ENCODE measurements at regions not wholly inside any gene's neighbourhood (a gene's known extent, or its start where the extent isn't known, plus 50 kb on each side); places are given as distances from the start of the nearest gene placed in this dataset.

GRCh38 chr13:53340505-53341143, 312.0 kb downstream of the OLFM4 start:
- peaks cover 0 to 8% (median 0%) of the 10 kb centered on the region in 5 donors for H3K27me3 Mint-ChIP-seq
- no peak overlapping the region for H3K4me3 Mint-ChIP-seq
- peaks cover 0 to 16% (median 4%) of the 10 kb centered on the region in 11 donors for H3K9me3 Mint-ChIP-seq
- Histone ChIP-seq H3K4me1 (ENCODE audit: control insufficient read depth in 2 of 2, insufficient read depth in 2 of 2, low read length in 2 of 2) (no peaks in the 10 kb centered on the region), H3K27me3 (ENCODE audit: control insufficient read depth in 2 of 2, insufficient read depth in 2 of 2, low read length in 2 of 2) (no peaks in the 10 kb centered on the region), H3K9me3 (ENCODE audit: control insufficient read depth in 2 of 3, low read length in 3 of 3) (no peaks in the 10 kb centered on the region), H3K27ac (ENCODE audit: low read depth, low read length) (no peak overlapping the region), H3K36me3 (ENCODE audit: control insufficient read depth in 2 of 3, insufficient read depth in 3 of 3, low read length in 3 of 3) (no peaks in the 10 kb centered on the region), H3K4me3 (ENCODE audit: low read length) (no peak overlapping the region)
- DNase-seq: no peak
- H3K4me1 Mint-ChIP-seq: no peaks in the 10 kb centered on the region
- ChIA-PET CTCF (no interaction called here), POLR2A (no interaction called here)
- peaks cover 0 to 4% (median 0%) of the 10 kb centered on the region in 5 donors for H3K36me3 Mint-ChIP-seq
- intact Hi-C loops (cut with micrococcal nuclease): no loop called here
- ATAC-seq: no peak
- no peak overlapping the region for H3K27ac Mint-ChIP-seq

GRCh38 chr13:53341144-53341510, 312.5 kb downstream of the OLFM4 start:
- Histone ChIP-seq H3K4me3 (ENCODE audit: low read length) (no peak overlapping the region), H3K27me3 (ENCODE audit: control insufficient read depth in 2 of 2, insufficient read depth in 2 of 2, low read length in 2 of 2) (no peaks in the 10 kb centered on the region), H3K9me3 (ENCODE audit: control insufficient read depth in 2 of 3, low read length in 3 of 3) (no peaks in the 10 kb centered on the region), H3K27ac (ENCODE audit: low read depth, low read length) (no peak overlapping the region), H3K36me3 (ENCODE audit: control insufficient read depth in 2 of 3, insufficient read depth in 3 of 3, low read length in 3 of 3) (no peaks in the 10 kb centered on the region), H3K4me1 (ENCODE audit: control insufficient read depth in 2 of 2, insufficient read depth in 2 of 2, low read length in 2 of 2) (no peaks in the 10 kb centered on the region)
- Mint-ChIP-seq H3K27me3 (peaks cover 0 to 8% (median 0%) of the 10 kb centered on the region in 5 donors), H3K4me3 (no peak overlapping the region), H3K4me1 (no peaks in the 10 kb centered on the region), H3K36me3 (peaks cover 0 to 4% (median 0%) of the 10 kb centered on the region in 5 donors), H3K9me3 (peaks cover 0 to 13% (median 4%) of the 10 kb centered on the region in 11 donors), H3K27ac (no peak overlapping the region)
- ATAC-seq (no peak), DNase-seq (no peak)
- intact Hi-C loops (cut with micrococcal nuclease): no loop called here
- POLR2A ChIA-PET: no interaction called here
- CTCF ChIA-PET: no interaction called here

GRCh38 chr13:53342623-53343360, 314.2 kb downstream of the OLFM4 start:
- Mint-ChIP-seq H3K27me3 (peaks cover 0 to 8% (median 0%) of the 10 kb centered on the region in 5 donors), H3K9me3 (peaks cover 0 to 24% (median 5%) of the 10 kb centered on the region in 11 donors), H3K4me3 (no peak overlapping the region), H3K4me1 (no peaks in the 10 kb centered on the region), H3K27ac (no peak overlapping the region), H3K36me3 (peaks cover 0 to 4% (median 0%) of the 10 kb centered on the region in 5 donors)
- intact Hi-C loops (cut with micrococcal nuclease): no loop called here
- no peak for DNase-seq
- Histone ChIP-seq H3K27me3 (ENCODE audit: control insufficient read depth in 2 of 2, insufficient read depth in 2 of 2, low read length in 2 of 2) (no peaks in the 10 kb centered on the region), H3K27ac (ENCODE audit: low read depth, low read length) (no peak overlapping the region), H3K4me1 (ENCODE audit: control insufficient read depth in 2 of 2, insufficient read depth in 2 of 2, low read length in 2 of 2) (no peaks in the 10 kb centered on the region), H3K36me3 (ENCODE audit: control insufficient read depth in 2 of 3, insufficient read depth in 3 of 3, low read length in 3 of 3) (no peaks in the 10 kb centered on the region), H3K4me3 (ENCODE audit: low read length) (no peak overlapping the region), H3K9me3 (ENCODE audit: control insufficient read depth in 2 of 3, low read length in 3 of 3) (no peaks in the 10 kb centered on the region)
- ATAC-seq: no peak
- CTCF ChIA-PET: no interaction called here
- POLR2A ChIA-PET: no interaction called here

- Histone ChIP-seq H3K27ac (ENCODE audit: low read depth, low read length) (no peak overlapping the region), H3K27me3 (ENCODE audit: control insufficient read depth in 2 of 2, insufficient read depth in 2 of 2, low read length in 2 of 2) (no peaks in the 10 kb centered on the region), H3K9me3 (ENCODE audit: control insufficient read depth in 2 of 3, low read length in 3 of 3) (no peaks in the 10 kb centered on the region), H3K36me3 (ENCODE audit: control insufficient read depth in 2 of 3, insufficient read depth in 3 of 3, low read length in 3 of 3) (no peaks in the 10 kb centered on the region), H3K4me1 (ENCODE audit: control insufficient read depth in 2 of 2, insufficient read depth in 2 of 2, low read length in 2 of 2) (no peaks in the 10 kb centered on the region), H3K4me3 (ENCODE audit: low read length) (no peak overlapping the region)
- peaks cover 0 to 8% (median 0%) of the 10 kb centered on the region in 5 donors for H3K27me3 Mint-ChIP-seq
- no peak for DNase-seq
- no peak overlapping the region for H3K27ac Mint-ChIP-seq
- POLR2A ChIA-PET: no interaction called here
- H3K4me1 Mint-ChIP-seq: no peaks in the 10 kb centered on the region
- peaks cover 0 to 4% (median 0%) of the 10 kb centered on the region in 5 donors for H3K36me3 Mint-ChIP-seq
- ATAC-seq: no peak
- H3K4me3 Mint-ChIP-seq: no peak overlapping the region
- CTCF ChIA-PET: no interaction called here
- intact Hi-C loops (cut with micrococcal nuclease): no loop called here
- peaks cover 0 to 24% (median 5%) of the 10 kb centered on the region in 11 donors for H3K9me3 Mint-ChIP-seq
Measured at GRCh38 chr13:53343361-53343744, 314.7 kb downstream of the OLFM4 start.

GRCh38 chr13:53351021-53351420, 322.4 kb downstream of the OLFM4 start:
- Mint-ChIP-seq H3K27me3 (peaks cover 0 to 5% (median 0%) of the 10 kb centered on the region in 5 donors), H3K27ac (no peak overlapping the region), H3K36me3 (no peaks in the 10 kb centered on the region), H3K4me3 (no peak overlapping the region), H3K9me3 (peaks cover 0 to 19% (median 3%) of the 10 kb centered on the region in 11 donors), H3K4me1 (no peaks in the 10 kb centered on the region)
- Histone ChIP-seq H3K36me3 (ENCODE audit: control insufficient read depth in 2 of 3, insufficient read depth in 3 of 3, low read length in 3 of 3) (no peaks in the 10 kb centered on the region), H3K27me3 (ENCODE audit: control insufficient read depth in 2 of 2, insufficient read depth in 2 of 2, low read length in 2 of 2) (no peaks in the 10 kb centered on the region), H3K27ac (ENCODE audit: low read depth, low read length) (no peak overlapping the region), H3K9me3 (ENCODE audit: control insufficient read depth in 2 of 3, low read length in 3 of 3) (no peaks in the 10 kb centered on the region), H3K4me1 (ENCODE audit: control insufficient read depth in 2 of 2, insufficient read depth in 2 of 2, low read length in 2 of 2) (no peaks in the 10 kb centered on the region), H3K4me3 (ENCODE audit: low read length) (no peak overlapping the region)
- DNase-seq: no peak
- intact Hi-C loops (cut with micrococcal nuclease): no loop called here
- ChIA-PET POLR2A (no interaction called here), CTCF (no interaction called here)
- ATAC-seq: no peak

- no peak for ATAC-seq
- Mint-ChIP-seq H3K36me3 (no peaks in the 10 kb centered on the region), H3K27me3 (no peaks in the 10 kb centered on the region), H3K27ac (no peak overlapping the region), H3K9me3 (peaks cover 0 to 22% (median 1%) of the 10 kb centered on the region in 11 donors), H3K4me1 (no peaks in the 10 kb centered on the region), H3K4me3 (no peak overlapping the region)
- DNase-seq: no peak
- CTCF ChIA-PET: no interaction called here
- Histone ChIP-seq H3K4me1 (ENCODE audit: control insufficient read depth in 2 of 2, insufficient read depth in 2 of 2, low read length in 2 of 2) (no peaks in the 10 kb centered on the region), H3K4me3 (ENCODE audit: low read length) (no peak overlapping the region), H3K27me3 (ENCODE audit: control insufficient read depth in 2 of 2, insufficient read depth in 2 of 2, low read length in 2 of 2) (no peaks in the 10 kb centered on the region), H3K27ac (ENCODE audit: low read depth, low read length) (no peak overlapping the region), H3K36me3 (ENCODE audit: control insufficient read depth in 2 of 3, insufficient read depth in 3 of 3, low read length in 3 of 3) (no peaks in the 10 kb centered on the region), H3K9me3 (ENCODE audit: control insufficient read depth in 2 of 3, low read length in 3 of 3) (no peaks in the 10 kb centered on the region)
- intact Hi-C loops (cut with micrococcal nuclease): no loop called here
- POLR2A ChIA-PET: no interaction called here
Measured at GRCh38 chr13:53357582-53357981, 329.0 kb downstream of the OLFM4 start.

GRCh38 chr13:53368948-53369347, 340.3 kb downstream of the OLFM4 start:
- intact Hi-C loops (cut with micrococcal nuclease): no loop called here
- Mint-ChIP-seq H3K4me1 (no peaks in the 10 kb centered on the region), H3K4me3 (no peak overlapping the region), H3K9me3 (peaks cover 0 to 9% (median 0%) of the 10 kb centered on the region in 11 donors), H3K27ac (no peak overlapping the region), H3K36me3 (no peaks in the 10 kb centered on the region), H3K27me3 (peaks cover 0 to 6% (median 3%) of the 10 kb centered on the region in 5 donors)
- ChIA-PET POLR2A (no interaction called here), CTCF (no interaction called here)
- ATAC-seq (no peak), DNase-seq (no peak)
- Histone ChIP-seq H3K36me3 (ENCODE audit: control insufficient read depth in 2 of 3, insufficient read depth in 3 of 3, low read length in 3 of 3) (no peaks in the 10 kb centered on the region), H3K9me3 (ENCODE audit: control insufficient read depth in 2 of 3, low read length in 3 of 3) (no peaks in the 10 kb centered on the region), H3K27me3 (ENCODE audit: control insufficient read depth in 2 of 2, insufficient read depth in 2 of 2, low read length in 2 of 2) (no peaks in the 10 kb centered on the region), H3K27ac (ENCODE audit: low read depth, low read length) (no peak overlapping the region), H3K4me1 (ENCODE audit: control insufficient read depth in 2 of 2, insufficient read depth in 2 of 2, low read length in 2 of 2) (no peaks in the 10 kb centered on the region), H3K4me3 (ENCODE audit: low read length) (no peak overlapping the region)
